ENCODE measurements at regions not wholly inside any gene's neighbourhood (a gene's known extent, or its start where the extent isn't known, plus 50 kb on each side); places are given as distances from the start of the nearest gene placed in this dataset.

- TF ChIP-seq GABPA (IDR thresholded peaks at IDR 0.05; ENCODE audit: low read depth) (no peak), POLR2AphosphoS5 (IDR thresholded peaks at IDR 0.05; ENCODE audit: low read depth) (no peak), REST (IDR thresholded peaks at IDR 0.05; ENCODE audit: insufficient replicate concordance, low read depth) (no peak), SPI1 (IDR thresholded peaks at IDR 0.05; ENCODE audit: borderline replicate concordance, low read depth) (no peak), CTCF (IDR thresholded peaks at IDR 0.05; ENCODE audit: insufficient read depth, low read length) (no peak)
- H3K4me3 ChIP-seq (replicated peaks; ENCODE audit: insufficient read depth, low read length): no peak overlapping the region
- no peak overlapping the region for H3K27ac ChIP-seq (replicated peaks)
- H3K27me3 ChIP-seq (ENCODE audit: insufficient read depth, poor library complexity, severe bottlenecking): no peaks in the 10 kb centered on the region
- DNase-seq (ENCODE audit: low read depth in 1 of 2, low spot score in 1 of 2): no peak
These were observed 226.3 kb downstream of the CDCA7 start for GRCh38 chr2:173580956-173581355.

DNA sequence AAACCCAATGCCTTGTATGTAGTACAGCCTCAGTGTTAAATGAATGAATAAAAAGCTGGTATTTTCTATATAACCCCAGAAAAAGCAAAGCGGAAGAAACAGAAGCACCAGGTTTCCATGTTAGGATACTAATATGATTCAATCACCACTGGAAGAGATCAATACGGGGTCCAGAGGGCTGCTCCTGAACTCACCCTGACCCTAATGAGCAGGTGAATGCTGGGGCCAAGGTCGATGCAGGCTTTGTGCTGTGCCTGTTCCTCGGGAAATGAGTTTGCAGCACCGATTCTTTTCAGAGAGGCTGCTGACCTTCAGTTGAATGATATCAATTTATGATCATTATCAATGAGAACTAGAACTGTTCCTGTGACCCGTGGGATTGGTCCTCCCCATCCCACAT lies 228.5 kb downstream of the CDCA7 start:
- DNase-seq (ENCODE audit: low read depth in 1 of 2, low spot score in 1 of 2): no peak
- peaks cover 4% of the 10 kb centered on the region for H3K27me3 ChIP-seq (ENCODE audit: insufficient read depth, poor library complexity, severe bottlenecking)
- TF ChIP-seq CTCF (IDR thresholded peaks at IDR 0.05; ENCODE audit: insufficient read depth, low read length) (no peak), GABPA (IDR thresholded peaks at IDR 0.05; ENCODE audit: low read depth) (no peak), SPI1 (IDR thresholded peaks at IDR 0.05; ENCODE audit: borderline replicate concordance, low read depth) (no peak), POLR2AphosphoS5 (IDR thresholded peaks at IDR 0.05; ENCODE audit: low read depth) (no peak), REST (IDR thresholded peaks at IDR 0.05; ENCODE audit: insufficient replicate concordance, low read depth) (no peak)

GRCh38 chr2:173584000-173584399 lies 229.3 kb downstream of the CDCA7 start:
- no peak overlapping the region for H3K27ac ChIP-seq (replicated peaks)
- peaks cover 4% of the 10 kb centered on the region for H3K27me3 ChIP-seq (ENCODE audit: insufficient read depth, poor library complexity, severe bottlenecking)
- no peak for DNase-seq (ENCODE audit: low read depth in 1 of 2, low spot score in 1 of 2)
- no peak for TF ChIP-seq REST (IDR thresholded peaks at IDR 0.05; ENCODE audit: insufficient replicate concordance, low read depth)
- TF ChIP-seq POLR2AphosphoS5 (IDR thresholded peaks at IDR 0.05; ENCODE audit: low read depth): no peak
- no peak for TF ChIP-seq GABPA (IDR thresholded peaks at IDR 0.05; ENCODE audit: low read depth)
- TF ChIP-seq CTCF (IDR thresholded peaks at IDR 0.05; ENCODE audit: insufficient read depth, low read length): no peak
- no peak for TF ChIP-seq SPI1 (IDR thresholded peaks at IDR 0.05; ENCODE audit: borderline replicate concordance, low read depth)
- H3K4me3 ChIP-seq (replicated peaks; ENCODE audit: insufficient read depth, low read length): no peak overlapping the region

More for the DNA sequence above, 228.5 kb downstream of the CDCA7 start:
- no peak overlapping the region for H3K4me3 ChIP-seq (replicated peaks; ENCODE audit: insufficient read depth, low read length)
- H3K27ac ChIP-seq (replicated peaks): no peak overlapping the region
